Motor neuron (in vitro differentiated cells): ENCODE measurements at regions not wholly inside any gene's neighbourhood (a gene's known extent, or its start where the extent isn't known, plus 50 kb on each side); places are given as distances from the start of the nearest gene placed in this dataset.
"Not testable (repeated sequence)": the region's sequence is repeated elsewhere in the genome, so short reads cannot be mapped to it uniquely, and the experiment has no call there.

Experiments
- ATAC-seq, 8 experiments: fragments of 200-7000 bp; cut with Tn5 transposase; replicated peaks in 6 of 8; 2 replicates each; pipeline ENCODE4 v1.8.0; 2021; ENCODE audit warnings: mild to moderate bottlenecking in 8 of 8, moderate library complexity in 8 of 8
- H3K27ac ChIP-seq, 2 donors: fragments of 250-450 bp; sonication (Bioruptor Pico); 2 replicates each; pipeline ENCODE4 v1.9.0; 2021; ENCODE audit warnings: antibody characterized with exemption in 2 of 2, mild to moderate bottlenecking in 2 of 2, moderate library complexity in 1 of 2
- H3K4me1 ChIP-seq, 2 donors: fragments of 250-450 bp; sonication (Bioruptor Pico); replicated peaks in 1 of 2; 2 replicates each; pipeline ENCODE4 v1.6.1; 2021; ENCODE audit warnings: antibody characterized with exemption in 2 of 2, mild to moderate bottlenecking in 2 of 2, moderate library complexity in 1 of 2
- H3K4me3 ChIP-seq, 5 donors: fragments of 250-450 bp; sonication (Bioruptor Pico); 2 replicates each; pipeline ENCODE4 v1.9.0; 2021; ENCODE audit warnings: antibody characterized with exemption in 5 of 5, mild to moderate bottlenecking in 5 of 5, moderate library complexity in 4 of 5
- WGBS, 10 experiments: fragments of 450-650 bp; shearing (Covaris generic); methylation state at CpG; one replicate each; pipeline ENCODE4 v1.0.0; 2022; 5-methylcytosine and 5-hydroxymethylcytosine counted together
- in situ Hi-C, 9 experiments: fragments of 400-800 bp; cut with MboI; loops; one replicate each; pipeline ENCODE4 v1.15.0; 2021; ENCODE audit warnings: low sequenced_read_pairs in 9 of 9, low pct_unique_long_range_greater_than_20kb in 2 of 9; ENCODE audit not compliant: unreplicated experiment in 9 of 9

- ATAC-seq, result no peak
- Histone ChIP-seq H3K4me1 (peaks cover 0 to 9% of the 10 kb centered on the region in 2 donors), H3K4me3 (no peak overlapping the region), H3K27ac (no peak overlapping the region)
- in situ Hi-C loops, result no loop called here
- WGBS, 10 experiments, result 0 to 100% (median 83%) methylated on average over 1 to 2 of the region's 4 CpGs; no CpG with 5 or more reads in 5 of the 10 experiments
Observed at GRCh38 chr7:24140001-24140400, 144.0 kb upstream of the NPY start.

DNA sequence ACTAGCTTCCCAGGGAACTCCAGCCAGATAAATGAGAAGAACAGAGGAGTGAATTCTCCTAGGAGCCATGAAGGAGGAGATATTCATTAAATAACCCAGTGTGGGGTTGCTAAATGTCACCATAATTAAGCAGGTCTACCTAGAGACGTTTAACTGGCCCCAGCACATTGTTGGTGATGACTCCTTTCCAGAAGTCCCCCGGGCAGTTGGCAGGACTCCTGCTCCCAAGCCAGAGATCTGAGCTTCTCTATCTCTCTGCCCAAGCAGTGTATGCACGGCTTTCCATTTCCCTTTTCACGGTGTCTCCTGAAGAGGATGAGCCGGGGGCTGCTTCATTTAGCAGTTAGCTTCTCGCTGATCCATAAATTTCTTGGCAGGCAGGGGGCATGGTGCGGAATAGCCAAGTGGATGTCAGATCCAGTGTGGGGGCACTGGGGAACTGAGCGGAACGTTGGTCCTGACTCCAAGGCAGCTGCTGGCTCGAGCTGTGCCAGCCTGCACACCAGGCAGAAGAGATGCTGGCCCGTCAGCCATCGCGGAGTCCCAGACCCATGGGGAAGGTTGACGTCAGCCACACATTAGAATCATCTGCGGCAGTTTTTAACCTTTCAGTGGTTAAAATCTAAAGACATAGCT, 142.0 kb upstream of the NPY start:
- no peak overlapping the region for H3K27ac ChIP-seq
- in situ Hi-C loops, result no loop called here
- H3K4me1 ChIP-seq, result peaks cover 0 to 3% of the 10 kb centered on the region in 2 donors
- no peak overlapping the region for H3K4me3 ChIP-seq
- 16 to 95% (median 78%) methylated on average over 2 to 12 of the region's 15 CpGs; no CpG with 5 or more reads in 2 of the 10 experiments for WGBS, 10 experiments
- ATAC-seq, result peak in 1 of 8 experiments; percentile 19

- no peak for ATAC-seq
- Histone ChIP-seq H3K4me3 (no peak overlapping the region), H3K4me1 (peaks cover 0 to 3% of the 10 kb centered on the region in 2 donors), H3K27ac (no peak overlapping the region)
- 50 to 100% (median 92%) methylated on average over 2 of the region's 4 CpGs; no CpG with 5 or more reads in 4 of the 10 experiments for WGBS, 10 experiments
- in situ Hi-C loops, result no loop called here
Observed at GRCh38 chr7:24143547-24143946, 140.4 kb upstream of the NPY start.

- H3K4me1 ChIP-seq, result no peaks in the 10 kb centered on the region
- no peak overlapping the region for H3K4me3 ChIP-seq
- H3K27ac ChIP-seq, result no peak overlapping the region
- ATAC-seq, result no peak
- WGBS, 10 experiments, result 0 to 100% (median 36%) methylated on average over 1 of the region's 1 CpG; no CpG with 5 or more reads in 4 of the 10 experiments
- in situ Hi-C loops, result no loop called here
Observed at GRCh38 chr7:24151944-24152343, 132.0 kb upstream of the NPY start.

DNA sequence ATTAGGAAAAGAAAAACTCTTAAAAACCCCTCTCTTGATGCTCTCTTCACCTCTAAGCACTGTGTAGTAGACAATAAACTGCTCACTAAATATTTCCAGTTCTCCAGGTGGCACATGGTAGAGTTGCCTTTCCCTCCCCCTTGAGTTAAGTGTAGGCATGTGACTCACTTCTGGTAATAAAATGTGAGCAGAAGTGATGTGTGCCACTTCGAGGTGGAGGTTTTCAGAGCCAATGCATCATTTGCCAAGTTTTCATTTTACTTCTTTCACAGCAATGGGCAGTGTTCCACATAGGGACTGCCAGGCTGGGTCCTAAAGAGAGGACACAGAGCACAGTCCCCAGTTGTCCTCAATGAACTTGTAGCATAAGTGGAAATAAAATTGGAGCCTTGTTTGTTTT, 131.6 kb upstream of the NPY start:
- Histone ChIP-seq H3K27ac (no peak overlapping the region), H3K4me3 (no peak overlapping the region), H3K4me1 (no peaks in the 10 kb centered on the region)
- ATAC-seq, result no peak
- WGBS, 10 experiments, result 0 to 57% (median 50%) methylated on average over 1 of the region's 1 CpG; no CpG with 5 or more reads in 5 of the 10 experiments
- in situ Hi-C loops, result no loop called here

DNA sequence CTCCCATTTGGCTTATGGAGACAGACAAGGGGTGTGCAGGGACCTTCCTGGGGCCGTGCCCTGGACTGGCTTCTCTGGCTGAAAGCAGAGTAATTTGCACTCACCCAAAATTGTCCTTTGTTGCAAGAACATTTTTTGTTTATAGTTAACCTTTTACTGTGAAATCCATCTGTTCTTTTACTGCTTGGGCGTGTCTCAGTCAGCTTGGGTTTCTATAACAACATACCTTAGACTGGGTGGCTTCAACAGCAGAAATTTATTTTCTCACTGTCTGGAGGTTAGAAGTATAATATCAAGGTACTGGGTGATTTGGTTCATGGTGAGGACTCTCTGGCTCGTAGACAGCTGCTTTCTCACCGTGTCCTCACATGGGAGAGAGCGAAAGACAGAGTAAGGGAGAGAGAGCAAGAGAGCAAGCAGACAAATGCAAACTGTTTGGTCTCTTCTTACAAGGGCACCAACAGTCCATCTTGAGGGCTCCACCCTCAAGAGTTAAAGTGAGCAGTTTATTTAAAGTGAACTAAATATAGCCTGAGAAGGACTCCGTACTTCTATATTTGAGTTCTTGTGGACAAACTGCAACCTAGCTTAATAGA, 131.0 kb upstream of the NPY start:
- WGBS, 10 experiments, result 17 to 87% (median 79%) methylated on average over 1 to 6 of the region's 6 CpGs; no CpG with 5 or more reads in 1 of the 10 experiments
- in situ Hi-C loops, result no loop called here
- peak in 3 of 8 experiments; percentile 63 to 84 (median 68) for ATAC-seq
- no peak overlapping the region for H3K27ac ChIP-seq
- H3K4me1 ChIP-seq, result no peaks in the 10 kb centered on the region
- no peak overlapping the region for H3K4me3 ChIP-seq

DNA sequence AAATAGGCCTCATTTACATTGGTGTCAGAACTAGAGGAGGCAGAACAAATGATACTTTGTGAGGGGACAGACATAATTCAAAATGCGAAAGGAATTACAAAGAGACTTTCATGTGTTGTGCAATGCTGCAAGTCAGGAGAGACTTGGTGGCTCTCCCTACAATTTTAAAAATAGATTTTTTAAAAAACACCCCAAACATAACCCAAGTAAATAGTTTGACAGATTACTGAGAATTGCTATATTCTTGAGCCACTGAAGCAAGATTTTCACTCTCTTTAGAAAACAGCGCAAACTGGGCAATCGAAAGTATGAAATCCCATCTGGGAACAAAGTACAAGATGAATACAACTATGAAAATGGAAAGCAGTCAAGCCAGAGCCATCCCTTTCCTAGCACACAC, 126.3 kb upstream of the NPY start:
- in situ Hi-C loops, result no loop called here
- Histone ChIP-seq H3K4me3 (no peak overlapping the region), H3K4me1 (peaks cover 6 to 10% of the 10 kb centered on the region in 2 donors), H3K27ac (no peak overlapping the region)
- ATAC-seq, result no peak
- WGBS, 10 experiments, result 63 to 100% (median 95%) methylated on average over 1 to 3 of the region's 3 CpGs; no CpG with 5 or more reads in 1 of the 10 experiments

- in situ Hi-C loops, result no loop called here
- Histone ChIP-seq H3K4me1 (peaks cover 6 to 10% of the 10 kb centered on the region in 2 donors), H3K4me3 (no peak overlapping the region), H3K27ac (no peak overlapping the region)
- 0 to 100% (median 57%) methylated on average over 1 to 5 of the region's 6 CpGs for WGBS, 10 experiments
- ATAC-seq, result peak in 1 of 8 experiments; percentile 88
Observed at GRCh38 chr7:24158975-24159374, 125.0 kb upstream of the NPY start.

DNA sequence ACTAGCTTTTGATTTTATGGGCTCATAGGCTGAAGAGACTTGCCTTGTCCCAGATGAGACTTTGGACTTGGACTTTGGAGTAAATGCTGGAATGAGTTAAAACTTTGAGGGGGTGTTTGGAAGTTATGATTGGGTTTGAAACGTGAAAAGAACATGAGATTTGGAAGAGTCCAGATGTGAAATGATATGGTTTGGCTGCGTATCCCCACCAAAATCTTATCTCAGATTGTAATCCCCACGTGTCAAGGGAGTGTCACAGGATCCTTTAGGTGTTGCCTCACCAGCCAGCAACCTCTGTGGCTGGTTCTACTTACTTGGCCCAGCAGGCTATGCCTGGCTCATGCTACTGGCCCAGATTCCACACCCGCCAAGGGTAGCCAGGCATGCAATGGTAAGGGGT, 119.6 kb upstream of the NPY start:
- peaks cover 6 to 10% of the 10 kb centered on the region in 2 donors for H3K4me1 ChIP-seq
- in situ Hi-C loops, result no loop called here
- WGBS, 10 experiments, result 0 to 88% (median 17%) methylated on average over 1 to 3 of the region's 4 CpGs; no CpG with 5 or more reads in 3 of the 10 experiments
- no peak overlapping the region for H3K27ac ChIP-seq
- no peak for ATAC-seq
- no peak overlapping the region for H3K4me3 ChIP-seq

DNA sequence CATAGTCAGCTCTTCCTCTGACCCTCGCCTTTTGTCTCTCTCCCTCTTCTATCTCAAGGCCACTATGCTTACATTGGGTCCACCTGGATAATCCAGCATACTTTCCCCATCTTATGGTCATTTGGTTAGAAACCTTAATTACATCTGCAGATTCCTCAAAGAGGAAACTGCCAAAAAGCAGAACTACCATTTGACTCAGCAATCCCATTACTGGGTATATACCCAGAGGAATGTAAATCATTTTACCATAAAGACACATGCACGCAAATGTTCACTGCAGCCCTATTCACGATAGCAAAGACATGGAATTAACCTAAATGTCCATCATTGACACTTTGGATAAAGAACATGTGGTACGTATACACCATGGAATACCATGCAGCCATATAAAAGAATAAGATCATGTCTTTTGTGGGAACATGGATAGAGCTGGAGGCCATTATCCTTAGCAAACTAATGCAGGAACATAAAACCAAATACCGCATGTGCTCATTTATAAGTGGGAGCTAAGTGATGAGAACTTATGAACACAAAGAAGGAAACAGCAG, 114.8 kb upstream of the NPY start:
- WGBS, 10 experiments, result 45 to 100% (median 64%) methylated on average over 3 to 5 of the region's 5 CpGs; no CpG with 5 or more reads in 2 of the 10 experiments

GRCh38 chr7:24171951-24172350, 112.0 kb upstream of the NPY start:
- H3K4me3 ChIP-seq, in situ Hi-C loops, ATAC-seq, H3K4me1 ChIP-seq, H3K27ac ChIP-seq: not testable (repeated sequence)
- 50 to 100% (median 90%) methylated on average over 1 to 5 of the region's 9 CpGs; no CpG with 5 or more reads in 2 of the 10 experiments for WGBS, 10 experiments

More for the DNA sequence above, 114.8 kb upstream of the NPY start:
- in situ Hi-C loops, result no loop called here
- H3K4me1 ChIP-seq, result no peaks in the 10 kb centered on the region
- ATAC-seq, result no peak
- H3K4me3 ChIP-seq, result no peak overlapping the region
- no peak overlapping the region for H3K27ac ChIP-seq

GRCh38 chr7:24172856-24173255, 111.1 kb upstream of the NPY start:
- no peaks in the 10 kb centered on the region for H3K4me1 ChIP-seq
- 3 to 90% (median 76%) methylated on average over 1 to 4 of the region's 4 CpGs; no CpG with 5 or more reads in 3 of the 10 experiments for WGBS, 10 experiments
- in situ Hi-C loops, result no loop called here
- no peak overlapping the region for H3K4me3 ChIP-seq
- H3K27ac ChIP-seq, result no peak overlapping the region
- no peak for ATAC-seq

DNA sequence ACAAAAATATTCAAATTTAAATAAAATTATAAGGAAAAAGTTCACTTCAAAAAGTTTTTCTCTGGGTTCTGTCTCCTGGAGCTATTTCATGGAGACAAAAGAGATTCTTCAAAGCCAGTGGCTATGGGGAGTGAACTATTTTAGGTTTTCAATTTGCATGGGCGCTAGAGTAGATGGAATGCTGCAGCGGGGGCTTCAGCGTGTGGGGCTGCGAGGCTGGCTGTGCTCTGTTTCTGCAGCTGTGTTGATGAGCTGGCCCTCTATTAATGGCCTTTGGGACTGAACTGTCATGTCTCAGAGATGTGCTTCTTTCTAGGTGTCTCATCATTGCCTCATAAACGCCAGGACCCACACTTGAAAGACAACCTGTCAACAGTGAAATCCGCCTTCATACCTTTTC, 108.4 kb upstream of the NPY start:
- no peaks in the 10 kb centered on the region for H3K4me1 ChIP-seq
- WGBS, 10 experiments, result 17 to 79% (median 67%) methylated on average over 1 to 6 of the region's 6 CpGs; no CpG with 5 or more reads in 3 of the 10 experiments
- in situ Hi-C loops, result no loop called here
- ATAC-seq, result no peak
- no peak overlapping the region for H3K4me3 ChIP-seq
- H3K27ac ChIP-seq, result no peak overlapping the region
